Fibroblast of upper back skin (primary cell): ENCODE measurements at regions not wholly inside any gene's neighbourhood (a gene's known extent, or its start where the extent isn't known, plus 50 kb on each side); places are given as distances from the start of the nearest gene placed in this dataset.

Experiments
- DNase-seq: peaks from one replicate; pipeline ENCODE4 v3.0.0-alpha.2; 2013

DNA sequence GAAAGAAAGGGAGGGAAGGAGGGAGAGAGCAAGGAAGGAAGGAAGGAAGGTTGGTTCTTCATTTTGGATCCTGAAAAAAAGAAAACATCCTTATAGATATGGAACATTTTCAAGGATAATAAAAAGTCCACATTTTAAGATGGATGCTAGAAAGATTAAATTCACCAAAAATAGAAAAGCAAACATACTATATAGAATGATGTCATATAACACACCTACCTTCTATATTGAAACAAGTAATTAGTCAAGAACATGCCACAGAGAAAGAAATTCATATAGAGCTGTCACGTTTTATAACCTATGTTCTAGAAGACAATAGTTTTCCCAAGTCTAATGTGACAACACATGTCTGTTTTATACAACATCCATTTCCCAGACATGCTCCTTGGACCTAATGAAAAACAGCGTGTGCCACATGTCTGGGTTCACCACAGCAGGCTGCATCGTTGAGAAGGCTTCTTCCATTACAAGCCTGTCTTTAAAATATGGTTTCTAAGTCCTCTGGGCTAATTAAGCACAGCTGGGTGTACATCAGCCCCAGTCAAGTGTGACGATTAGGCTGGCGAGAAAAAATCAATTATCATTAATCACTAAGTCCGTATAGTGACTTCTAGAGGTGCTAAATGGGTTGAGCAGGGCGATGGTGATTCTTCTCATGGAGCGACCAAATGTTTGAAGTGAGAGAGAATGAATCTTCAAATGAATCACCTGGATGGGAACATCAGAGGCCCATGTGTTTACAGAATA is 301.8 kb downstream of the TLE1 start:
- DNase-seq = no peak

- no peak for DNase-seq
These were observed 304.4 kb downstream of the TLE1 start for GRCh38 chr9:81384911-81385310.

GRCh38 chr9:81382281-81382680 is 307.1 kb downstream of the TLE1 start:
- no peak for DNase-seq

DNA sequence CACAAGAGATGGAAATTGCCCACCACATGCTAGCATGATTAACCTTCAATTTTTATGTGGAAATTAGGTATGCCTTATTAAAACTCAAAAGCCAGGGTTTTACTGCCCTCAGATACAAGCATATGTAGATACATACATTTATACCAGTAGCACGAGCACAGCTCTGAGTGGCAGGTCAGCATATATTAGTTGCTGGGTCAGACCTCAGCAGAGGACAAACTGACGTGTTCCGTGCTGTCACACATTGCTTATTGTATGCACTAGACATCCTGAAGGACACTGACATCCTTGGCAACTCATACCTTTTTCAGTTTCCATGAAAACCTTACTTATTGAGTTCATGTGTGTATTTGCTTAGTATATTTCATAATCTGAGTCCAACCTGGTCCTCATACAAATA is 307.7 kb downstream of the TLE1 start:
- DNase-seq = no peak

GRCh38 chr9:81380504-81381359 is 308.6 kb downstream of the TLE1 start:
- no peak for DNase-seq

- peak; percentile 68 for DNase-seq
These were observed 309.7 kb downstream of the TLE1 start for GRCh38 chr9:81379655-81380054.

GRCh38 chr9:81377921-81378320 is 311.4 kb downstream of the TLE1 start:
- DNase-seq = peak; percentile 36

GRCh38 chr9:81377320-81377719 is 312.0 kb downstream of the TLE1 start:
- DNase-seq = no peak

- DNase-seq = no peak
These were observed 313.9 kb downstream of the TLE1 start for GRCh38 chr9:81375187-81376100.

GRCh38 chr9:81374459-81375186 is 314.7 kb downstream of the TLE1 start:
- no peak for DNase-seq

DNA sequence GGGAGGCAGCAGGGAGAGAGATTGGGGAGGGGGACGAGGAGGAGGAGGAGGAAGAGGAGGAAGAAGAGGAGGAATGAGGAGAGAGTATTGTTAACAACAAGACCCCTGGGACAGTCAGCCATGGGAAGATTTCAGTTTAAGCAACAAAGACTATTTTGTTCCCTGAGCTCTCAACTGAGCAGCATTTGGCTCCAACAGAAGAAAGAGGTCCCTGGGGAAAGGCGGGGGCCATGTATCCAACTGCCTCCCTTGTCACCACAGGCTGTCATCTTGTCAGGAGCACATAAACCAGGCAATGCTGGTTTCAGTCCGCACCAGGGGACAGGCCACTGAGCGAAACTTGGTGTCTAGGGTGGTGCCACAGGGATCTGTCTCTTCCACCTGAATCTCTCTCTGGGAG is 316.1 kb downstream of the TLE1 start:
- DNase-seq = no peak

- no peak for DNase-seq
These were observed 316.6 kb downstream of the TLE1 start for GRCh38 chr9:81372628-81373191.

DNA sequence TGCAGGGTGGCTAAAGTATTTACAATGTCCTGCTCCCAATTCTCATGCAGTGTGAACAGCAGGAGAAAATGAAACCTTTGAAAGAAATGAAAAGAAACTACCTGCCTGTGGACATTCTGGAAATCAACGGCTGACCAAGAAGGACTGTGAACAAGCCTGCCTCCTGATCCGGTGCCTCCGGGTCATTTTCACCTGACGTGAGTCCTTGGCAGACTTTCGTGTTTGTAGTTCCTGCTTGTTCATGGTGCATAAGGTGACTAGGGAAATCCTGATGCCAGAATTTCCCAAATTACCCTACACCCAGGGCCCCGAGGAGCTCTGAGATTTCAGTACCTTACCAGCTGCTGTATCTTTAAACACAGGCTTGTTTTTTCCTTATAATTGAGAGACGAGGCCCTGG is 317.5 kb downstream of the TLE1 start:
- DNase-seq = no peak

- DNase-seq = no peak
These were observed 318.7 kb downstream of the TLE1 start for GRCh38 chr9:81370650-81371049.

GRCh38 chr9:81370096-81370495 is 319.3 kb downstream of the TLE1 start:
- no peak for DNase-seq

DNA sequence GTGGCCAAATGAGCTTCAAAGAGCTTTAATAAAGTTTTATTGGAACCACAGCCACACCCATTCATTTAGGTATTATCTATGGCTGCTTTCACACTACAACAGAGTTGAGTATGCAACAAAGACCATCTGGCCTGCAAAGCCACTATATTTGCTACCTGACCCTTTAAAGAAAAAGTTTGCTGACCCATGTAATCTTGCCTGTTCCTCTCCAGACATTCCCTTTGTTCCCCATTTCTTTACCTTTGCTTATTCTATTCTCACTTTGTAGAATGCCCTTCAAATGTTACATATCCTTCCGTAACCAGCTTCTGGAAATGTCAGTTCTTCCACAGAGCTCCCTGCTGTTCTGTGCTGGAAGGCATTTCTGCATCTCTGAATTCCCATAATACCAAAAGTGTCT is 320.2 kb downstream of the TLE1 start:
- DNase-seq = no peak

DNA sequence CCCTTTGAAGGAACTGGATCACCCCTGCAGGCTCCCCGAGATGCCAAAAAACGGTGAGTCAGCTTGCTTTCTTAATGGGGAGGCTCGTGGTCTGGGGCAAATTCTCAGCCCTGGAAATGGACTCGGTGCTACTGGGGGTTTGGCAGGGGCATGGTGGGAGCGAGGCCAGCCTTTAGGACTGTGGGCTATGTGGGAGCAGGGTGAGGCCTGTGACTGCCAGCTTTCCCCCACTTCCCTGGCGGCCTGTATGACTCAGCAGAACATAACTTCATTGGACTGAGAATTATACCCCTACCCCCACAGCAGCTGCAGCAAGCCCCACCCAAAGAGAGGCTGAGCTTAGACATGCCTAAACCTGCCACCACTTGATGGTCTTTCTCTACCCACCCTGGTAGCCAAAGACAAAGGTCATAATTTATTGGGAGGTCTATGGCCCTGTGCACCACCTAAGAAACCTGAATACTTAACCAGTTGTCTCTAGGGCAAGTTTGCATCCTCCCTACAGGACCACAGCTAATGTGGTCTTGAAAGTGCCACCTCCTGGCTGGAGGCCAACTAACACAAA is 325.3 kb downstream of the TLE1 start:
- DNase-seq = peak; percentile 18

DNA sequence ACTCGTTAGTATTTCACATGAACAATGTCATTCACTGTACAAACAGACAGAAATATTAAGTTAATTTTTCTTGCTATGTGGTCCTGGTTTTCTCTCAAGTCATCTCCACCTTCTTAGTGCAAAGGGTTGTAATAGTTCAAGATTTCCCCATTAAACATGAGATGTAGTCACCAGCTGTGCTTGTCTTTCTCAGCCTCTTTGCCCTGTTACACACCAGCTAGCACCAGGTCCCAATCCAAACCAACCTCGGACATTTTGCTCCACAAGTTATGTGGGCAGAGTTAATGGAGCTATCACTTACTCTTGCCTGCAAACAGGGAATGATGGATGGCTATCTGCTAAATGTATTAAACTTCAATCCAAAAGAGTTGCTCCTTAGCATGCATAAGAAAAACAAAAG is 328.1 kb downstream of the TLE1 start:
- no peak for DNase-seq

DNA sequence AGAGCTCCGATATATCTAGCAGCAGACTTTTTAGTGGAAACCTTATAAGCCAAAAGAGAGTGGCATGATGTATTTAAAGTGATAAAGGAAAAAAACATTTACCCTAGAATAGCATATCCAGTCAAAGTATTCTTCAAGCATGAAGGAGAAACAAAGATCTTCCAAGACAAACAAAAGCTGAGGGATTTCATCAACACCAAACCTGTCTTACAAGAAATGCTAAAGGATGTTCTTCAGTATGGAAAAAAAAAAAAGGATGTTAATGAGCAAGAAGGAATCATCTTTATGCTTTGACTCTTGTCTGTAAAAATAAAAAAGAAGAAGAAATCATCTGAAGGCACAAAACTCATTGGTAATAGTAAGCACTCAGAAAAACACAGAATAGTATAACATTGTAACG is 338.2 kb downstream of the TLE1 start:
- DNase-seq = no peak

GRCh38 chr9:81344366-81344765 is 345.0 kb downstream of the TLE1 start:
- DNase-seq = no peak

DNA sequence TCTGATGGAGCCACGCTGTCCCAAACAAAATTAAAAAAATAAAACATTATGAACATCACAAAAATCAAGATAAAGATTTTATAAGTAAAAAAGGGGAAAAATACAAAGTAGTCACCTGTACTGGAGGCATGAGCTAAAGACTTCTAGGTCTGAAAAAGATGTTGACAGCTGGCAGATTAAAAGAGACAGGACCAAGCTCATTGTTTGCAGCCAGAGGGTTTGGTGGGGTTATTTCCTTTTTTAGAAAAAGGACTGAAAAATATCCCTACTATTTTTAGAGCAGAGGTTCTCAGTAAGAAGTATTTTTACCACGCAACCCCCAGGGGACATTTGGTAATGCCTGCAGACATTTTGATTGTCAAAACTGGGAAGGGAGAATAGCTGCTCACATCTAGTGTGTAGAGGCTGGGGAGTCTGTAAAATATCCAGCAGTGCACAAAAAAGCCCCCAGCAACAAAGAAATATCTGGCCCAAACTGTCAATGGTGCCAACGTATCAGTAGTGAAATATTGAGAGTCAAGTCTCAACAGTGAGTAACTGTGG is 353.4 kb downstream of the TLE1 start:
- peak; percentile 32 for DNase-seq

DNA sequence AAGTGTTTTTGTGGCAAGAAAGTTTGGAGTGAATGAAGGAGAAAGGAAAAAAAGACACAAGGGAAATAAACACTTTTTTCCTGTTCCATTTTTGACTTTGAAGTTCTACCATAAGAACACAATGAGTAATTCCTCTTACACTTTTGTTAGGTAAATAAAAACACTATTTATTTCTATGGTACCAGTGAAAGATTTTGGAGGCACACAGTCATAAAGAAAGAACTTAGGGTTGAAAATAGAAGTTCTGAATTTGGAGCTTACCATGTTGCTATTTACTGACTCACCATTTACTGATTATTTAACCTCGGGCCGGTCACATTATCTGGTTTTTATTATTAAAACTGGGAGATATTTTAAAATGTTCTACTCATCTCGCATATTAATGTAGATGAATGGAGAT is 367.8 kb downstream of the TLE1 start:
- DNase-seq = no peak
